GM23338 (cell line): ENCODE measurements at regions not wholly inside any gene's neighbourhood (a gene's known extent, or its start where the extent isn't known, plus 50 kb on each side); places are given as distances from the start of the nearest gene placed in this dataset.

Source experiments
- ATAC-seq: fragments of 200-7000 bp; cut with Tn5 transposase; 3 replicates; pipeline ENCODE4 v1.9.1; 2020
- DNase-seq: peaks from one replicate; pipeline ENCODE4 v3.0.0-alpha.2; 2015; ENCODE audit warnings: low spot score
- H2AFZ ChIP-seq: fragments of 200-600 bp; sonication (generic); 2 replicates; pipeline ENCODE4 v1.8.0; 2016; ENCODE audit warnings: antibody characterized with exemption, mild to moderate bottlenecking, moderate library complexity
- H3F3A ChIP-seq: fragments of 200-600 bp; sonication (generic); replicated peaks from 2 replicates; pipeline ENCODE4 v1.8.0; 2017; ENCODE audit warnings: antibody characterized with exemption, mixed run types, low read depth
- H3K27ac ChIP-seq: fragments of 200-600 bp; sonication (generic); 2 replicates; pipeline ENCODE4 v1.6.1; 2016; ENCODE audit warnings: low read depth
- H3K27me3 ChIP-seq: fragments of 200-600 bp; sonication (generic); 2 replicates; pipeline ENCODE4 v1.8.0; 2016; ENCODE audit warnings: mild to moderate bottlenecking, mixed run types, moderate library complexity; ENCODE audit not compliant: insufficient read depth
- H3K36me3 ChIP-seq: fragments of 200-600 bp; sonication (generic); 2 replicates; pipeline ENCODE4 v1.8.0; 2016; ENCODE audit warnings: mild to moderate bottlenecking; ENCODE audit not compliant: insufficient read depth
- H3K4me1 ChIP-seq: fragments of 200-600 bp; sonication (generic); 2 replicates; pipeline ENCODE4 v1.8.0; 2016; ENCODE audit warnings: mild to moderate bottlenecking, moderate library complexity; ENCODE audit not compliant: insufficient read depth
- H3K4me2 ChIP-seq: fragments of 200-600 bp; sonication (generic); 2 replicates; pipeline ENCODE4 v1.7.1; 2017; ENCODE audit warnings: mixed run types
- H3K4me3 ChIP-seq: fragments of 200-600 bp; sonication (generic); 2 replicates; pipeline ENCODE4 v1.6.1; 2016; ENCODE audit warnings: mixed run types
- H3K79me2 ChIP-seq: fragments of 200-600 bp; sonication (generic); replicated peaks from 2 replicates; pipeline ENCODE4 v1.8.0; 2017; ENCODE audit warnings: mild to moderate bottlenecking; ENCODE audit not compliant: insufficient read depth
- H3K9me2 ChIP-seq: fragments of 200-600 bp; sonication (generic); 2 replicates; pipeline ENCODE4 v1.8.0; 2017; ENCODE audit not compliant: insufficient read depth
- H4K20me1 ChIP-seq: fragments of 200-600 bp; sonication (generic); replicated peaks from 2 replicates; pipeline ENCODE4 v1.8.0; 2017; ENCODE audit warnings: mild to moderate bottlenecking; ENCODE audit not compliant: insufficient read depth
- H3K27ac Mint-ChIP-seq: 2 replicates; pipeline ENCODE4 v1.8.0; 2020; ENCODE audit warnings: inconsistent platforms, mild to moderate bottlenecking, moderate library complexity, mixed read lengths
- H3K27me3 Mint-ChIP-seq: 3 replicates; pipeline ENCODE4 v1.8.0; 2022; ENCODE audit warnings: low read depth, mild to moderate bottlenecking, moderate library complexity, mixed read lengths, inconsistent platforms; ENCODE audit not compliant: insufficient read depth, poor library complexity
- H3K36me3 Mint-ChIP-seq: 3 replicates; pipeline ENCODE4 v1.8.0; 2021; ENCODE audit warnings: low read depth, mild to moderate bottlenecking, inconsistent platforms, moderate library complexity, mixed read lengths
- H3K4me1 Mint-ChIP-seq: 3 replicates; pipeline ENCODE4 v1.8.0; 2020; ENCODE audit warnings: mild to moderate bottlenecking, inconsistent platforms, mixed read lengths
- H3K4me3 Mint-ChIP-seq: 3 replicates; pipeline ENCODE4 v1.8.0; 2021; ENCODE audit warnings: moderate library complexity, mild to moderate bottlenecking, inconsistent platforms, mixed read lengths
- H3K9me3 Mint-ChIP-seq: 3 replicates; pipeline ENCODE4 v1.8.0; 2020; ENCODE audit warnings: moderate library complexity, mild to moderate bottlenecking, inconsistent platforms, mixed read lengths
- CREB1 ChIP-seq: fragments of 250-450 bp; sonication (Bioruptor Pico); IDR thresholded peaks from 2 replicates; pipeline ENCODE4 v1.5.0; 2020; ENCODE audit warnings: low read depth, mild to moderate bottlenecking, moderate library complexity
- CTCF ChIP-seq, 2 experiments: fragments of 200-600 bp in 1 of 2; sonication (generic) in 1 of 2; conservative IDR thresholded peaks; 2 replicates each; pipeline versions ENCODE4 v1.5.1 to v1.6.1; 2016 to 2017; ENCODE audit warnings: antibody characterized with exemption in 2 of 2, low read depth in 2 of 2, mild to moderate bottlenecking in 2 of 2, moderate library complexity in 1 of 2
- EZH2 ChIP-seq: fragments of 200-600 bp; sonication (generic); IDR thresholded peaks from one replicate; pipeline ENCODE4 v1.8.0; 2017; ENCODE audit warnings: antibody characterized with exemption, mild to moderate bottlenecking, low read depth; ENCODE audit not compliant: unreplicated experiment
- EZH2phosphoT487 ChIP-seq: fragments of 200-600 bp; sonication (generic); IDR thresholded peaks from one replicate; pipeline ENCODE4 v1.8.1; 2018; ENCODE audit warnings: antibody characterized with exemption; ENCODE audit not compliant: unreplicated experiment
- JUNB ChIP-seq: IDR thresholded peaks from one replicate; pipeline ENCODE4 v1.6.1; 2016; ENCODE audit warnings: antibody characterized with exemption; ENCODE audit not compliant: unreplicated experiment
- NANOG ChIP-seq: IDR thresholded peaks from 2 replicates; pipeline ENCODE4 v1.6.1; 2016; ENCODE audit warnings: antibody characterized with exemption, borderline replicate concordance
- POLR2AphosphoS5 ChIP-seq: IDR thresholded peaks from 2 replicates; pipeline ENCODE4 v1.6.1; 2016; ENCODE audit warnings: antibody characterized with exemption, low read depth
- REST ChIP-seq: IDR thresholded peaks from one replicate; pipeline ENCODE4 v1.6.1; 2018; ENCODE audit warnings: antibody characterized with exemption; ENCODE audit not compliant: unreplicated experiment
- STAT1 ChIP-seq: IDR thresholded peaks from one replicate; pipeline ENCODE4 v1.6.1; 2016; ENCODE audit warnings: antibody characterized with exemption; ENCODE audit not compliant: unreplicated experiment
- ZNF114 ChIP-seq: fragments of 250-450 bp; sonication (Bioruptor Pico); IDR thresholded peaks from 2 replicates; pipeline ENCODE4 v1.5.0; 2020; ENCODE audit warnings: mild to moderate bottlenecking, moderate library complexity
- ZNF331 ChIP-seq: fragments of 250-450 bp; sonication (Bioruptor Pico); IDR thresholded peaks from 2 replicates; pipeline ENCODE4 v1.5.0; 2020; ENCODE audit warnings: low read depth, mild to moderate bottlenecking, moderate library complexity
- TF ChIP-seq, protein P1 (sequence below): IDR thresholded peaks from 2 replicates; pipeline ENCODE4 v1.6.1; 2016; ENCODE audit warnings: antibody characterized with exemption

DNA sequence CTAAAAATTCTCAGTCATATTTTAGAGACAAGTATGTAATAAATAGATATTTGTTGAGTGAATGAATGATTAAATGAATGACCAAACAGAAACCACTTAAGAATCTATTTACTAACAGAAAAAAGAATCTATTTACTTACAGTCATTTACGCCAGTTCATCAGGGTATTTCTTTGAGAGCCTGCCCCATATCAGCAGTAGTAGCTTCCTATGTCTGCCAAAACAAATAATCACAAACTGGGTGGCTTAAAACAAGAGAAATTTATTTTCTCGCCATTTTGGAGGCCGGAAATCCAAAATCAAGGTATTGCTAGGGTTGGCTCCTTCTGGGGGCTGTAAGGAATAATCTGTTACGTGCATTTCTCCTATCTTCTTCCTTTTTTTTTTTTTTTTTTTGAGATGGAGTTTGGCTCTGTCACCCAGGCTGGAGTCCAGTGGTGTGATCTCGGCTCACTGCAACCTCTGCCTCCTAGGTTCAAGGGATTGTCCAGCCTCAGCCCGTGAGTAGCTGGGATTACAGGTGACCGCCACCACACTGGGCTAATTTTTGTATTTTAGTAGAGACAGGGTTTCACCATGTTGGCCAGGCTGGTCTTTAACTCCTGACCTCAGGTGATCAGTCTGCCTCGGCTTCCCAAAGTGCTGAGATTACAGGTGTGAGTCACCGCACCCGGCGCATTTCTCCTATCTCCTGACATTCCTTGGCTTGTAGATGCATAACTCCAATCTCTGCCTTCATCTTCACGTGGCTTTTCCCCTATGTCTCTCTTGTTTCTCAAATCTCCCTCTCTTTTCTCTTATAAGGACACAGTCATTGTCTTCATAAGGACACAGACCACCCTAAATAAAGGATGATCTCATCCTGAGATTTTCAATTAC, 65.2 kb upstream of the SPPL2A start (continued):
- TF ChIP-seq CTCF (conservative IDR thresholded peaks at IDR 0.05; ENCODE audit: low read depth in 2 of 2) (no peak), ZNF114 (CRISPR knock-in tag) (no peak), NANOG (no peak), REST (no peak), CREB1 (CRISPR knock-in tag) (no peak), EZH2phosphoT487 (no peak), ZNF331 (CRISPR knock-in tag) (no peak), STAT1 (no peak), JUNB (no peak), POLR2AphosphoS5 (no peak), EZH2 (no peak)
- TF ChIP-seq, protein P1, sequence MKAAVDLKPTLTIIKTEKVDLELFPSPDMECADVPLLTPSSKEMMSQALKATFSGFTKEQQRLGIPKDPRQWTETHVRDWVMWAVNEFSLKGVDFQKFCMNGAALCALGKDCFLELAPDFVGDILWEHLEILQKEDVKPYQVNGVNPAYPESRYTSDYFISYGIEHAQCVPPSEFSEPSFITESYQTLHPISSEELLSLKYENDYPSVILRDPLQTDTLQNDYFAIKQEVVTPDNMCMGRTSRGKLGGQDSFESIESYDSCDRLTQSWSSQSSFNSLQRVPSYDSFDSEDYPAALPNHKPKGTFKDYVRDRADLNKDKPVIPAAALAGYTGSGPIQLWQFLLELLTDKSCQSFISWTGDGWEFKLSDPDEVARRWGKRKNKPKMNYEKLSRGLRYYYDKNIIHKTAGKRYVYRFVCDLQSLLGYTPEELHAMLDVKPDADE: no peak

- Histone ChIP-seq H3K79me2 (no peaks in the 10 kb centered on the region), H3K27me3 (no peaks in the 10 kb centered on the region), H3K36me3 (no peaks in the 10 kb centered on the region), H3K4me3 (no peak overlapping the region), H4K20me1 (no peaks in the 10 kb centered on the region), H3K4me2 (no peak overlapping the region), H3K27ac (no peak overlapping the region), H3K4me1 (peaks cover 2% of the 10 kb centered on the region), H3K9me2 (no peaks in the 10 kb centered on the region), H2AFZ (no peak overlapping the region), H3F3A (no peaks in the 10 kb centered on the region)
- no peaks in the 10 kb centered on the region for H3K9me3 Mint-ChIP-seq
- no peaks in the 10 kb centered on the region for H3K27me3 Mint-ChIP-seq
- H3K27ac Mint-ChIP-seq: no peak overlapping the region; the same call in 1 of the 2 replicates
- ATAC-seq (no peak), DNase-seq (peak; percentile 3)
- no peaks in the 10 kb centered on the region for H3K36me3 Mint-ChIP-seq
- H3K4me1 Mint-ChIP-seq: peaks cover 10% of the 10 kb centered on the region
- no peak overlapping the region for H3K4me3 Mint-ChIP-seq
- no peak for TF ChIP-seq NANOG
- no peak for TF ChIP-seq EZH2
- TF ChIP-seq CREB1 (CRISPR knock-in tag): no peak
Measured at GRCh38 chr15:50828610-50829206, 63.2 kb upstream of the SPPL2A start.
